ENCODE measurements at regions not wholly inside any gene's neighbourhood (a gene's known extent, or its start where the extent isn't known, plus 50 kb on each side); places are given as distances from the start of the nearest gene placed in this dataset.

DNA sequence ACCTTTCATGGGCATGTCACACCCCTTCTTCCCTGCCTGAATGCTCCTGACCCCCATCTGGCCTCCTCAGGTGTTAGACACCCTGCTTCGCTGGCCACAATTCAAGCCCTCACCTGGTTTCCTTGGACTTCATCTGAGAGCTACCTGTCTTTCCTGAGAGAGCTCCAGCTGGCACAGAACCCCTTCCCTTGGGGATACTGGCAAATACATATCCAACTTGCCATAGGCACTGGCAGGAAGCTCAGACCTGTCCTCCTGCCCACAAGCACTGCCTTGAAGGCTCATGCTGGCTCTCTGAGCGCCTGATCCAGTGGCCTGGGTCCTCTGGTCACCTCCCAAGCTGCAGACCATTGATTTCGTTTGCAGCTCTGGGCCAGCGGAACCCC is 74.1 kb upstream of the MAP4K3 start:
- no peak for TF ChIP-seq CTCF (IDR thresholded peaks at IDR 0.05; ENCODE audit: unreplicated experiment)
- DNase-seq, result no peak
- H3K4me1 Mint-ChIP-seq (ENCODE audit: low read depth, unreplicated experiment), result peaks cover 48% of the 10 kb centered on the region
- no peaks in the 10 kb centered on the region for H3K9me3 Mint-ChIP-seq (ENCODE audit: low read depth, unreplicated experiment)
- H3K27ac Mint-ChIP-seq (ENCODE audit: unreplicated experiment), result no peak overlapping the region
- H3K27me3 Mint-ChIP-seq (ENCODE audit: unreplicated experiment), result no peaks in the 10 kb centered on the region
- no TSS peak for BruUV-seq (replicated peaks)
- peaks cover 8% of the 10 kb centered on the region for H3K36me3 Mint-ChIP-seq (ENCODE audit: insufficient read depth, unreplicated experiment)
- CTCF ChIA-PET, result interaction anchor here (0.6 to 1.4 kb wide), 4 partner anchors 12 to 193 kb away, joined by 3 read pairs; no protein-coding TSS in a partner anchor
- H3K4me3 Mint-ChIP-seq (ENCODE audit: low read depth, unreplicated experiment), result no peak overlapping the region
- intact Hi-C loops (cut with micrococcal nuclease; ENCODE audit: unreplicated experiment), result loop anchor here (5.0 kb wide), 1 partner anchor 81 kb away; no protein-coding TSS in a partner anchor

- TF ChIP-seq CTCF (IDR thresholded peaks at IDR 0.05; ENCODE audit: unreplicated experiment), result no peak
- Mint-ChIP-seq H3K4me3 (ENCODE audit: low read depth, unreplicated experiment) (no peak overlapping the region), H3K27ac (ENCODE audit: unreplicated experiment) (no peak overlapping the region), H3K4me1 (ENCODE audit: low read depth, unreplicated experiment) (peaks cover 48% of the 10 kb centered on the region), H3K27me3 (ENCODE audit: unreplicated experiment) (no peaks in the 10 kb centered on the region), H3K9me3 (ENCODE audit: low read depth, unreplicated experiment) (no peaks in the 10 kb centered on the region), H3K36me3 (ENCODE audit: insufficient read depth, unreplicated experiment) (peaks cover 8% of the 10 kb centered on the region)
- BruUV-seq (replicated peaks), result no TSS peak
- intact Hi-C loops (cut with micrococcal nuclease; ENCODE audit: unreplicated experiment), result loop anchor here (2.0 to 5.0 kb wide), 3 partner anchors 80 to 217 kb away; no protein-coding TSS in a partner anchor
- CTCF ChIA-PET, result interaction anchor here (0.6 to 1.4 kb wide), 2 partner anchors 11 to 190 kb away, joined by 3 to 4 read pairs; no protein-coding TSS in a partner anchor
- DNase-seq, result no peak
Observed at GRCh38 chr2:39511605-39512433, 74.7 kb upstream of the MAP4K3 start.

- H3K36me3 Mint-ChIP-seq (ENCODE audit: insufficient read depth, unreplicated experiment), result peaks cover 8% of the 10 kb centered on the region
- no peak overlapping the region for H3K4me3 Mint-ChIP-seq (ENCODE audit: low read depth, unreplicated experiment)
- H3K9me3 Mint-ChIP-seq (ENCODE audit: low read depth, unreplicated experiment), result no peaks in the 10 kb centered on the region
- no peaks in the 10 kb centered on the region for H3K27me3 Mint-ChIP-seq (ENCODE audit: unreplicated experiment)
- DNase-seq, result no peak
- H3K27ac Mint-ChIP-seq (ENCODE audit: unreplicated experiment), result no peak overlapping the region
- peaks cover 48% of the 10 kb centered on the region for H3K4me1 Mint-ChIP-seq (ENCODE audit: low read depth, unreplicated experiment)
- no peak for TF ChIP-seq CTCF (IDR thresholded peaks at IDR 0.05; ENCODE audit: unreplicated experiment)
- no TSS peak for BruUV-seq (replicated peaks)
- intact Hi-C loops (cut with micrococcal nuclease; ENCODE audit: unreplicated experiment), result loop anchor here (2.0 to 5.0 kb wide), 3 partner anchors 80 to 216 kb away; no protein-coding TSS in a partner anchor
- CTCF ChIA-PET, result interaction anchor here (0.6 to 1.0 kb wide), 2 partner anchors 186 to 190 kb away, joined by 3 to 4 read pairs; no protein-coding TSS in a partner anchor
Observed at GRCh38 chr2:39512434-39512935, 75.4 kb upstream of the MAP4K3 start.

- intact Hi-C loops (cut with micrococcal nuclease; ENCODE audit: unreplicated experiment), result loop anchor here (2.0 to 5.0 kb wide), 3 partner anchors 79 to 216 kb away; no protein-coding TSS in a partner anchor
- Mint-ChIP-seq H3K4me1 (ENCODE audit: low read depth, unreplicated experiment) (peaks cover 45% of the 10 kb centered on the region), H3K4me3 (ENCODE audit: low read depth, unreplicated experiment) (no peak overlapping the region), H3K27ac (ENCODE audit: unreplicated experiment) (no peak overlapping the region), H3K9me3 (ENCODE audit: low read depth, unreplicated experiment) (no peaks in the 10 kb centered on the region), H3K27me3 (ENCODE audit: unreplicated experiment) (no peaks in the 10 kb centered on the region), H3K36me3 (ENCODE audit: insufficient read depth, unreplicated experiment) (peaks cover 8% of the 10 kb centered on the region)
- no peak for DNase-seq
- TF ChIP-seq CTCF (IDR thresholded peaks at IDR 0.05; ENCODE audit: unreplicated experiment), result no peak
- CTCF ChIA-PET, result interaction anchor here (1.0 kb wide), 1 partner anchor 185 kb away, joined by 3 read pairs; no protein-coding TSS in a partner anchor
- no TSS peak for BruUV-seq (replicated peaks)
Observed at GRCh38 chr2:39512941-39513340, 75.9 kb upstream of the MAP4K3 start.
